ENCODE measurements at regions not wholly inside any gene's neighbourhood (a gene's known extent, or its start where the extent isn't known, plus 50 kb on each side); places are given as distances from the start of the nearest gene placed in this dataset.

DNA sequence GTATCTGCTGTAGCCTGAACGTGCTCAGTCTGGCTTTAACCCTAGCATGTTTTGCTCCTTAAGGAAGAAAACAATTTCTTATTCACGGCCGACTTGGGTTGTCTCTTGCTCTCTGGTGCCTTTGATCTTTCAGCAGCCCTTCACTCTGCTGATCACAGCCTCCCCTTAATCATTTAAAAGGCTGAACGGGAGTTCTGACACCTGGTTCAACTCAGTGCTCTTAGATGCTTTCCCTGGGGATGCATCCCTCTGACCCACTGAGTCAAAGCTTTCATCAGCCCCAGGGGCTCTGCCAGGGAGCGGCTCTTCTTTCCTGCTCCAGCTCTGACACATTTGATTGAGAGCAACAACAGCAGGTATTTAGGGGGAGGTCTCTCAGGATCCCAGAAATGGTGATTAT is 79.0 kb upstream of the FYN start:
- Histone ChIP-seq H3K9me3 (ENCODE audit: severe bottlenecking) (no peaks in the 10 kb centered on the region), H3K27me3 (ENCODE audit: insufficient read depth, low read depth, severe bottlenecking) (no peaks in the 10 kb centered on the region), H3K36me3 (no peaks in the 10 kb centered on the region), H3K27ac (no peak overlapping the region), H3K4me3 (ENCODE audit: low read depth, low read length) (no peak overlapping the region)
- TF ChIP-seq, protein P1, sequence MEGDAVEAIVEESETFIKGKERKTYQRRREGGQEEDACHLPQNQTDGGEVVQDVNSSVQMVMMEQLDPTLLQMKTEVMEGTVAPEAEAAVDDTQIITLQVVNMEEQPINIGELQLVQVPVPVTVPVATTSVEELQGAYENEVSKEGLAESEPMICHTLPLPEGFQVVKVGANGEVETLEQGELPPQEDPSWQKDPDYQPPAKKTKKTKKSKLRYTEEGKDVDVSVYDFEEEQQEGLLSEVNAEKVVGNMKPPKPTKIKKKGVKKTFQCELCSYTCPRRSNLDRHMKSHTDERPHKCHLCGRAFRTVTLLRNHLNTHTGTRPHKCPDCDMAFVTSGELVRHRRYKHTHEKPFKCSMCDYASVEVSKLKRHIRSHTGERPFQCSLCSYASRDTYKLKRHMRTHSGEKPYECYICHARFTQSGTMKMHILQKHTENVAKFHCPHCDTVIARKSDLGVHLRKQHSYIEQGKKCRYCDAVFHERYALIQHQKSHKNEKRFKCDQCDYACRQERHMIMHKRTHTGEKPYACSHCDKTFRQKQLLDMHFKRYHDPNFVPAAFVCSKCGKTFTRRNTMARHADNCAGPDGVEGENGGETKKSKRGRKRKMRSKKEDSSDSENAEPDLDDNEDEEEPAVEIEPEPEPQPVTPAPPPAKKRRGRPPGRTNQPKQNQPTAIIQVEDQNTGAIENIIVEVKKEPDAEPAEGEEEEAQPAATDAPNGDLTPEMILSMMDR (IDR thresholded peaks at IDR 0.05; ENCODE audit: low read depth, low read length), result no peak
- no peak for DNase-seq

DNA sequence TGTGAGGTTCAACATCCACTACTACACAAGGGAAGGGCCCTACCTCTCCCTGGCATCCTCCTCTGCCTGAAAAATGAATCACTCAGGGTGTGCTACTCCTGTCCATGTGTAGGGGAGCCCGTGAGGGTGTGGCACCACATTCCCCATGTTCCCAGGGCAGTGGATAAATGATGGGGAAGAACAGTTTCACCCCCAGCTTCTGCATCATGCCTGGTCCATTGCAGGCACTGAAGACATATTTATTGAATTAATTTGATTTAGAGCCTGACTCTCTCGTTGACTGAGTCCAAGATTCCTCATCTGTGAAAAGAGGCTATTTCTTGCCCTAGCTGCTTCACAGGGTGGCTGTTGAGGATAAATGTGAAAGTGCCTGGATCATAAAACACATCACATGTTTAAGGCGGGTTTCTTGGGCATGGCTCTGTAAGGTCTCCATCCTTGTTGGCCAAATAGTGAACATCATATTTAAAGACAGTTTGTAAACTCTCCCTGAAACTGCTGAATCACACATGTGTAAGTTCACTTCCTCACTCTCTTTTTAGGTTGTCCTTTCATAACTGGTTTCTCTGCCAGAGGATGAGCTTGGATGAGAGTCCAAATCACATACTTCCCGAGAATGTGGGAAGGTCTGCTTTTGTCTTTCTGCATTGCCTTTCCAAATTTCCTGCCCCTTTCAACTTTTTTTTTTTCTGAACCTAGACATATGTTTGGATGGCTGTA is 79.7 kb upstream of the FYN start:
- Histone ChIP-seq H3K36me3 (no peaks in the 10 kb centered on the region), H3K27me3 (ENCODE audit: insufficient read depth, low read depth, severe bottlenecking) (no peaks in the 10 kb centered on the region), H3K4me3 (ENCODE audit: low read depth, low read length) (no peak overlapping the region), H3K27ac (no peak overlapping the region), H3K9me3 (ENCODE audit: severe bottlenecking) (no peaks in the 10 kb centered on the region)
- no peak for DNase-seq
- TF ChIP-seq, protein P1 (IDR thresholded peaks at IDR 0.05; ENCODE audit: low read depth, low read length), result no peak

DNA sequence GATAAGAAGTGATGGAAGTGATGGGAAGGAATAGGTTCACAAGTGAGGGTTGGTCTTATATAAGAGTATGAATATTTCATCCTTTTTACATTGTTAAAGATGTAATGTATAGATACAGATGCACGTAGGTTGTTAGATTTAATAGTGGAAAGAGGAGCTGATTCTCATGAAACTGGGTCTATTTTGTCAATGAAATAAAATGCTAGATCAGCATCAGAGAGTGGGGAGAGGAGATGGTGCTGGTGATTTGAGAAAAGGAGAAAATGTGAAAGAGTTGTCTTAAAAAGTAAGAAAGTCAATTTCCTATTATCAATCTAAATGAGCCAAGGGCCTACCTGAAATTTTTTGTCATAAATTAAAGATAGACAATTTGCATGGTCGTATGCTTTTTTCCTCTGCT is 82.8 kb upstream of the FYN start:
- no peaks in the 10 kb centered on the region for H3K27me3 ChIP-seq (ENCODE audit: insufficient read depth, low read depth, severe bottlenecking)
- no peak for DNase-seq
- H3K36me3 ChIP-seq, result no peaks in the 10 kb centered on the region
- H3K4me3 ChIP-seq (ENCODE audit: low read depth, low read length), result no peak overlapping the region
- no peaks in the 10 kb centered on the region for H3K9me3 ChIP-seq (ENCODE audit: severe bottlenecking)
- no peak overlapping the region for H3K27ac ChIP-seq
- TF ChIP-seq, protein P1 (IDR thresholded peaks at IDR 0.05; ENCODE audit: low read depth, low read length), result no peak

DNA sequence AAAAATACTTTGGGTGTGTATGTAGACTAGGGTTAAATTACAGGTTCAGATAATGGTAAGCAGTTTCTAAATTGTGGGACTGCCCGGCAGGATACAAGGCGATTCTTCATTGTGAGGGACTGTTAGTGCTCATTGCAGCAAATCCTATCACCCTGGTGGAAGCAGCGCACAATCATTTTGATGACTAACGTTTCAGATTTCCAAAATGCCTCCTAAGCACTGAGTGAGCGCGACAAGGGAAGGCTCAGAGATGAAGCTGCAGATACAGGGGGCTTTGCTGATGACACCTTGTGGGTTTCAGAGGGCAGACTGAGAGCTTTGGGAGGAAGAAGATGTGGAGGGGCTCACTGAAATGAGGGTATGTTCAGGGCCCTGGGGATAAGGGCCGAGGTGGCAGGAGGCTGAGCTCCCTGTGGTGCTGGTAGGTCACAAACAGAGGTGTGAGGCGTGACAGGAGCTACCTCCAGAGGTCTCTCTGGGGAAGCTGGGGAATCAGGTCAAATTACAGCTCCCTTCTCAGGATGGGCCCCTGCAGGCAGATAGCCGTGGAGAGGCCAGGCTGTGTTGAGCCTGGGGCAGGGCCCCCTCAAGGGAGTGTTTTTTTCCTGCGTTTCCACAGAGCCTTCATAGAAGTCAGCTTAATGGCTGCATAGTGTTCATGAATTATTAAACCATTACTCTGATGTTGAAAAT is 84.5 kb upstream of the FYN start:
- no peak overlapping the region for H3K27ac ChIP-seq
- H3K9me3 ChIP-seq (ENCODE audit: severe bottlenecking), result no peaks in the 10 kb centered on the region
- TF ChIP-seq, protein P1 (IDR thresholded peaks at IDR 0.05; ENCODE audit: low read depth, low read length), result no peak
- no peak overlapping the region for H3K4me3 ChIP-seq (ENCODE audit: low read depth, low read length)
- DNase-seq, result peak; percentile 25
- no peaks in the 10 kb centered on the region for H3K27me3 ChIP-seq (ENCODE audit: insufficient read depth, low read depth, severe bottlenecking)
- no peaks in the 10 kb centered on the region for H3K36me3 ChIP-seq

DNA sequence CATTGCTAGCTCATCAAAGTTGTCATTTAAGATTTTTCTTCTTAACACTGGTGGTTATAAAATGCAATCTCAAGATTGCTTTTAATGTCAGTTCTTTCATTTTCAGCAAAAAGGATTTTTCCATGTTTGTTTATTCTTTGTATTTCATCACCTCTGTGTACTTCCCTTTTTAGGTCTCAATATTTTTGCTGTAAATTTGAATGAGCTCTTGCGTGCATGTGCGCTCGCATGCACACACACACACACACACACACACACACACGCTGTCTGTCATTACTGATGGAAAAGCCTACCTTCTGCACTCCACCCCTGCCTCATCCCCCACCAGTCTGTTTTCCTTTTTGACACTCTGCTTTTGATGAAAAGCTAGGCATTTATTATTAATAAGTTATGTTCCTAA is 85.3 kb upstream of the FYN start:
- Histone ChIP-seq H3K27ac (no peak overlapping the region), H3K36me3 (no peaks in the 10 kb centered on the region), H3K9me3 (ENCODE audit: severe bottlenecking) (no peaks in the 10 kb centered on the region), H3K4me3 (ENCODE audit: low read depth, low read length) (no peak overlapping the region), H3K27me3 (ENCODE audit: insufficient read depth, low read depth, severe bottlenecking) (no peaks in the 10 kb centered on the region)
- TF ChIP-seq, protein P1 (IDR thresholded peaks at IDR 0.05; ENCODE audit: low read depth, low read length), result no peak
- DNase-seq, result no peak

Data from WERI-Rb-1 (cell line).